Gastroesophageal sphincter (tissue), 4 donors: ENCODE measurements at regions not wholly inside any gene's neighbourhood (a gene's known extent, or its start where the extent isn't known, plus 50 kb on each side); places are given as distances from the start of the nearest gene placed in this dataset.

ENCODE experiments used
- ATAC-seq: fragments of 150-250 bp; one replicate; pipeline ENCODE4 v1.9.1; 2016; ENCODE audit warnings: mild to moderate bottlenecking, moderate library complexity
- H3K27ac ChIP-seq, 4 donors: fragments of 200-600 bp; sonication (generic) in 3 of 4; 1 replicate in 3 of 4; 2 replicates in 1 of 4; pipeline ENCODE4 v1.5.1; 2016 to 2019
- H3K27me3 ChIP-seq: fragments of 200-600 bp; sonication (generic); one replicate; pipeline ENCODE4 v1.5.1; 2019
- H3K36me3 ChIP-seq, 2 donors: fragments of 200-600 bp; sonication (generic); one replicate each; pipeline ENCODE4 v1.5.1; 2019; ENCODE audit warnings: control low read depth in 1 of 2
- H3K4me1 ChIP-seq, 3 donors: fragments of 200-600 bp; sonication (generic); 1 replicate in 2 of 3; 2 replicates in 1 of 3; pipeline ENCODE4 v1.5.1; 2016 to 2019; ENCODE audit warnings: control low read depth in 2 of 3
- H3K4me3 ChIP-seq, 2 donors: fragments of 200-600 bp; sonication (generic); one replicate each; pipeline ENCODE4 v1.5.1; 2019; ENCODE audit warnings: mild to moderate bottlenecking in 1 of 2, moderate library complexity in 1 of 2
- H3K9me3 ChIP-seq, 3 donors: fragments of 200-600 bp; sonication (generic); one replicate each; pipeline ENCODE4 v1.5.1; 2017 to 2019; ENCODE audit warnings: control low read depth in 2 of 3
- CTCF ChIP-seq, 4 experiments: fragments of 200-600 bp in 2 of 4; fragments of 450-650 bp in 2 of 4; sonication (generic) in 1 of 4; IDR thresholded peaks; one replicate each; pipeline ENCODE4 v1.5.1; 2017 to 2019; ENCODE audit warnings: antibody characterized with exemption in 4 of 4, mild to moderate bottlenecking in 2 of 4, moderate library complexity in 2 of 4
- EP300 ChIP-seq: sonication (generic); formaldehyde crosslinking; IDR thresholded peaks from one replicate; pipeline ENCODE4 v1.6.1; 2017; ENCODE audit warnings: antibody characterized with exemption, mild to moderate bottlenecking
- POLR2A ChIP-seq, 2 donors: fragments of 450-650 bp; IDR thresholded peaks; one replicate each; pipeline ENCODE4 v1.6.1; 2017; ENCODE audit warnings: antibody characterized with exemption in 2 of 2, mild to moderate bottlenecking in 2 of 2, moderate library complexity in 1 of 2
- POLR2AphosphoS5 ChIP-seq: sonication (generic); formaldehyde crosslinking; IDR thresholded peaks from one replicate; pipeline ENCODE4 v1.6.1; 2017; ENCODE audit warnings: antibody characterized with exemption
- WGBS, 2 donors: methylation state at CpG; one replicate each; pipeline ENCODE4 v1.1.5; 2018; ENCODE audit warnings: low coverage in 1 of 2; 5-methylcytosine and 5-hydroxymethylcytosine counted together

- Histone ChIP-seq H3K36me3 (no peaks in the 10 kb centered on the region), H3K9me3 (peaks cover 0 to 5% (median 0%) of the 10 kb centered on the region in 3 donors), H3K27ac (no peak overlapping the region), H3K4me1 (peaks cover 0 to 4% (median 0%) of the 10 kb centered on the region in 3 donors), H3K27me3 (no peaks in the 10 kb centered on the region), H3K4me3 (no peak overlapping the region)
- WGBS, 2 donors, result 88 to 100% methylated on average over 1 of the region's 1 CpG
- TF ChIP-seq POLR2AphosphoS5 (no peak), CTCF (IDR thresholded peaks at IDR 0.05) (no peak), EP300 (no peak), POLR2A (IDR thresholded peaks at IDR 0.05) (no peak)
- ATAC-seq, result no peak
These were observed 721.5 kb downstream of the SEMA5A start for GRCh38 chr5:8824371-8824770.

- no peak for ATAC-seq
- TF ChIP-seq POLR2AphosphoS5 (no peak), EP300 (no peak), POLR2A (IDR thresholded peaks at IDR 0.05) (no peak), CTCF (IDR thresholded peaks at IDR 0.05) (no peak)
- Histone ChIP-seq H3K9me3 (no peaks in the 10 kb centered on the region), H3K36me3 (no peaks in the 10 kb centered on the region), H3K27ac (no peak overlapping the region), H3K27me3 (no peaks in the 10 kb centered on the region), H3K4me3 (no peak overlapping the region), H3K4me1 (peaks cover 0 to 4% (median 0%) of the 10 kb centered on the region in 3 donors)
- 70 to 73% methylated on average over 2 to 4 of the region's 4 CpGs for WGBS, 2 donors
These were observed 720.6 kb downstream of the SEMA5A start for GRCh38 chr5:8825139-8825757.

GRCh38 chr5:8826508-8826907, 719.4 kb downstream of the SEMA5A start:
- no peaks in the 10 kb centered on the region for H3K27me3 ChIP-seq
- no peak for TF ChIP-seq POLR2A (IDR thresholded peaks at IDR 0.05)
- no peak for TF ChIP-seq EP300
- no peak for TF ChIP-seq POLR2AphosphoS5
- TF ChIP-seq CTCF (IDR thresholded peaks at IDR 0.05), result no peak
- H3K4me1 ChIP-seq, result peaks cover 0 to 4% (median 0%) of the 10 kb centered on the region in 3 donors
- no peaks in the 10 kb centered on the region for H3K9me3 ChIP-seq
- no peak overlapping the region for H3K4me3 ChIP-seq
- WGBS, 2 donors, result 45 to 47% methylated on average over 2 of the region's 2 CpGs
- no peaks in the 10 kb centered on the region for H3K36me3 ChIP-seq
- no peak overlapping the region for H3K27ac ChIP-seq
- no peak for ATAC-seq

- TF ChIP-seq POLR2A (IDR thresholded peaks at IDR 0.05), result no peak
- no peak for TF ChIP-seq POLR2AphosphoS5
- TF ChIP-seq EP300, result no peak
- no peak for TF ChIP-seq CTCF (IDR thresholded peaks at IDR 0.05)
- no peak for ATAC-seq
- WGBS, 2 donors, result 58 to 61% methylated on average over 4 of the region's 4 CpGs
- Histone ChIP-seq H3K27ac (no peak overlapping the region), H3K36me3 (no peaks in the 10 kb centered on the region), H3K9me3 (no peaks in the 10 kb centered on the region), H3K27me3 (no peaks in the 10 kb centered on the region), H3K4me3 (no peak overlapping the region), H3K4me1 (peaks cover 0 to 4% (median 0%) of the 10 kb centered on the region in 3 donors)
These were observed 718.2 kb downstream of the SEMA5A start for GRCh38 chr5:8827696-8828095.

- TF ChIP-seq POLR2A (IDR thresholded peaks at IDR 0.05) (no peak), EP300 (no peak), CTCF (IDR thresholded peaks at IDR 0.05) (no peak), POLR2AphosphoS5 (no peak)
- WGBS, 2 donors, result 83 to 87% methylated on average over 2 of the region's 2 CpGs
- Histone ChIP-seq H3K27ac (no peak overlapping the region), H3K4me3 (no peak overlapping the region), H3K4me1 (peaks cover 0 to 4% (median 0%) of the 10 kb centered on the region in 3 donors), H3K36me3 (no peaks in the 10 kb centered on the region), H3K27me3 (no peaks in the 10 kb centered on the region), H3K9me3 (no peaks in the 10 kb centered on the region)
- ATAC-seq, result peak; percentile 30
These were observed 717.1 kb downstream of the SEMA5A start for GRCh38 chr5:8828596-8829322.
